ENCODE measurements at regions not wholly inside any gene's neighbourhood (a gene's known extent, or its start where the extent isn't known, plus 50 kb on each side); places are given as distances from the start of the nearest gene placed in this dataset.

DNA sequence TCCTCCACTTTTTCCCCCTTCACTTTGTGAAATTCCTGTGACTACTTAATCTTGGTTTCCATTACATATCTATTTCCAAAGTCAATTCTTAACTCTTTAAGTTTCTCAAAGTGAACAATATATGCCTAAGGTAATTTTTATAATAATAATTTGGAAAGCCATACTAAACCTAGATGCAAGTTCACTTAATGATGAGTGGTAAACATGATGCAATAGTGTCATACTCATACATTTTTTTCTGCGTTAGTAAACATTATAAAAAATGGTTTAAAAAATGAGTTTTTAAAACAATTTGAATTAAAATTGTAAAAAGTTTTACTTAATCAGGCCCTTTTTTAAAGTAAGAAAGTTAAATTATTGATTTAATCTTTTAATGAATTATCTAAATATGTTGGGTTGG is 659.4 kb upstream of the FZD8 start:
- TF ChIP-seq CTCF (IDR thresholded peaks at IDR 0.05) (no peak), POLR2A (IDR thresholded peaks at IDR 0.05) (no peak)

Measured in Peyer's patch (tissue), 4 donors.